Breast epithelium (tissue), 4 donors: ENCODE measurements at regions not wholly inside any gene's neighbourhood (a gene's known extent, or its start where the extent isn't known, plus 50 kb on each side); places are given as distances from the start of the nearest gene placed in this dataset.
A peak's percentile ranks its signal among the peaks of the same experiment; 100 is the strongest.

Source experiments
- DNase-seq, 2 donors: peaks; one replicate each; pipeline ENCODE4 v3.0.0-alpha.2; 2019; ENCODE audit warnings: low spot score in 2 of 2
- H3K27ac ChIP-seq, 2 donors: fragments of 200-600 bp; sonication (generic) in 1 of 2; one replicate each; pipeline ENCODE4 v1.5.1; 2016 to 2019; ENCODE audit warnings: mild to moderate bottlenecking in 1 of 2
- H3K27me3 ChIP-seq, 2 donors: fragments of 200-600 bp; sonication (generic) in 1 of 2; one replicate each; pipeline versions ENCODE4 v1.5.1 to v1.6.0; 2017 to 2019; ENCODE audit warnings: control low read depth in 1 of 2, mild to moderate bottlenecking in 1 of 2
- H3K36me3 ChIP-seq: fragments of 200-600 bp; one replicate; pipeline ENCODE4 v1.5.1; 2019
- H3K4me1 ChIP-seq, 2 donors: fragments of 200-600 bp; sonication (generic); one replicate each; pipeline ENCODE4 v1.5.1; 2016 to 2019; ENCODE audit warnings: control low read depth in 1 of 2
- H3K4me3 ChIP-seq, 3 donors: fragments of 200-600 bp; sonication (generic); 1 replicate in 2 of 3; 2 replicates in 1 of 3; pipeline ENCODE4 v1.5.1; 2016 to 2019; ENCODE audit warnings: mild to moderate bottlenecking in 3 of 3, moderate library complexity in 2 of 3
- H3K9me3 ChIP-seq, 2 donors: fragments of 200-600 bp; sonication (generic) in 1 of 2; one replicate each; pipeline ENCODE4 v1.5.1; 2016 to 2019; ENCODE audit warnings: control low read depth in 1 of 2
- CTCF ChIP-seq, 3 donors: fragments of 450-650 bp; IDR thresholded peaks; one replicate each; pipeline ENCODE4 v1.5.1; 2016 to 2017; ENCODE audit warnings: antibody characterized with exemption in 3 of 3, mild to moderate bottlenecking in 3 of 3, moderate library complexity in 3 of 3
- POLR2A ChIP-seq: fragments of 450-650 bp; IDR thresholded peaks from one replicate; pipeline ENCODE4 v1.6.1; 2016; ENCODE audit warnings: antibody characterized with exemption, mild to moderate bottlenecking, moderate library complexity
- POLR2AphosphoS5 ChIP-seq, 3 donors: sonication (generic); formaldehyde crosslinking; IDR thresholded peaks; one replicate each; pipeline ENCODE4 v1.6.1; 2017; ENCODE audit warnings: antibody characterized with exemption in 3 of 3
- intact Hi-C: fragments of 100-400 bp; cut with DNase I; formaldehyde crosslinking; loops from one replicate; pipeline ENCODE4 v1.15.1; 2023; ENCODE audit warnings: low total_unique reads

- TF ChIP-seq CTCF (IDR thresholded peaks at IDR 0.05) (no peak), POLR2A (no peak), POLR2AphosphoS5 (IDR thresholded peaks at IDR 0.05) (no peak)
- Histone ChIP-seq H3K9me3 (no peaks in the 10 kb centered on the region), H3K27me3 (no peaks in the 10 kb centered on the region), H3K27ac (peak overlapping the region in 1 of 2 donors; percentile 45), H3K36me3 (no peaks in the 10 kb centered on the region), H3K4me1 (no peaks in the 10 kb centered on the region), H3K4me3 (no peak overlapping the region)
- DNase-seq, result no peak
- intact Hi-C loops, result no loop called here
Observed at GRCh38 chr17:27983853-27984252, 58.6 kb upstream of the NLK start.

- no peaks in the 10 kb centered on the region for H3K4me1 ChIP-seq
- H3K27ac ChIP-seq, result peak overlapping the region in 1 of 2 donors; percentile 45
- no peaks in the 10 kb centered on the region for H3K27me3 ChIP-seq
- intact Hi-C loops, result no loop called here
- H3K4me3 ChIP-seq, result peak overlapping the region in 1 of 3 donors; percentile 31
- TF ChIP-seq CTCF (IDR thresholded peaks at IDR 0.05) (no peak), POLR2AphosphoS5 (IDR thresholded peaks at IDR 0.05) (no peak), POLR2A (no peak)
- no peaks in the 10 kb centered on the region for H3K9me3 ChIP-seq
- H3K36me3 ChIP-seq, result no peaks in the 10 kb centered on the region
- no peak for DNase-seq
Observed at GRCh38 chr17:27984404-27984803, 58.1 kb upstream of the NLK start.

- no peak for DNase-seq
- Histone ChIP-seq H3K4me1 (no peaks in the 10 kb centered on the region), H3K9me3 (no peaks in the 10 kb centered on the region), H3K27me3 (no peaks in the 10 kb centered on the region), H3K36me3 (no peaks in the 10 kb centered on the region), H3K4me3 (peak overlapping the region in 1 of 3 donors; percentile 31), H3K27ac (peak overlapping the region; percentile 45 to 63)
- intact Hi-C loops, result no loop called here
- TF ChIP-seq POLR2A (no peak), POLR2AphosphoS5 (IDR thresholded peaks at IDR 0.05) (peak in 1 of 3 donors; percentile 55)
Observed at GRCh38 chr17:27984816-27985215, 57.7 kb upstream of the NLK start.

GRCh38 chr17:27985306-27985705, 57.2 kb upstream of the NLK start:
- intact Hi-C loops, result no loop called here
- no peaks in the 10 kb centered on the region for H3K9me3 ChIP-seq
- no peak overlapping the region for H3K4me3 ChIP-seq
- H3K27me3 ChIP-seq, result no peaks in the 10 kb centered on the region
- H3K4me1 ChIP-seq, result no peaks in the 10 kb centered on the region
- H3K36me3 ChIP-seq, result no peaks in the 10 kb centered on the region
- no peak for DNase-seq
- TF ChIP-seq CTCF (IDR thresholded peaks at IDR 0.05), result no peak
- TF ChIP-seq POLR2A, result no peak
- TF ChIP-seq POLR2AphosphoS5 (IDR thresholded peaks at IDR 0.05), result no peak
- H3K27ac ChIP-seq, result peak overlapping the region; percentile 45 to 63

GRCh38 chr17:27985736-27986399, 56.6 kb upstream of the NLK start:
- intact Hi-C loops, result no loop called here
- H3K27ac ChIP-seq, result peak overlapping the region; percentile 45 to 63
- H3K4me1 ChIP-seq, result no peaks in the 10 kb centered on the region

More at GRCh38 chr17:27985736-27986399, 56.6 kb upstream of the NLK start:
- DNase-seq, result no peak
- TF ChIP-seq POLR2A, result no peak
- TF ChIP-seq POLR2AphosphoS5 (IDR thresholded peaks at IDR 0.05), result no peak
- no peak for TF ChIP-seq CTCF (IDR thresholded peaks at IDR 0.05)
- H3K4me3 ChIP-seq, result no peak overlapping the region
- H3K9me3 ChIP-seq, result no peaks in the 10 kb centered on the region
- no peaks in the 10 kb centered on the region for H3K27me3 ChIP-seq
- H3K36me3 ChIP-seq, result no peaks in the 10 kb centered on the region
